OCI-LY1 (cell line): ENCODE measurements at regions not wholly inside any gene's neighbourhood (a gene's known extent, or its start where the extent isn't known, plus 50 kb on each side); places are given as distances from the start of the nearest gene placed in this dataset.

Experiments
- H2AFZ ChIP-seq: fragments of 200-600 bp; sonication (generic), shearing (Covaris generic); 2 replicates; pipeline ENCODE4 v1.6.0; 2014; ENCODE audit warnings: antibody characterized with exemption, mild to moderate bottlenecking, low read length
- H3F3A ChIP-seq: fragments of 200-600 bp; sonication (generic), shearing (Covaris generic); 2 replicates; pipeline ENCODE4 v1.6.0; 2014; ENCODE audit warnings: mild to moderate bottlenecking, antibody characterized with exemption, low read length, moderate library complexity; ENCODE audit not compliant: insufficient read depth
- H3K27ac ChIP-seq: fragments of 200-600 bp; sonication (generic); 2 replicates; pipeline ENCODE4 v1.5.1; 2014; ENCODE audit warnings: low read length, mixed run types, mild to moderate bottlenecking, low read depth; ENCODE audit not compliant: poor library complexity, severe bottlenecking
- H3K27me3 ChIP-seq: fragments of 200-600 bp; sonication (generic); 2 replicates; pipeline ENCODE4 v1.6.0; 2014; ENCODE audit warnings: antibody characterized with exemption, mild to moderate bottlenecking, low read length, moderate library complexity; ENCODE audit not compliant: insufficient read depth
- H3K36me3 ChIP-seq: fragments of 200-600 bp; sonication (generic); 2 replicates; pipeline ENCODE4 v1.6.1; 2014; ENCODE audit warnings: mild to moderate bottlenecking, antibody characterized with exemption, low read length, moderate library complexity, mixed read lengths; ENCODE audit not compliant: insufficient read depth
- H3K4me1 ChIP-seq: fragments of 200-600 bp; sonication (generic); 2 replicates; pipeline ENCODE4 v1.5.1; 2014; ENCODE audit warnings: mild to moderate bottlenecking, low read length, moderate library complexity; ENCODE audit not compliant: insufficient read depth, severe bottlenecking
- H3K4me2 ChIP-seq: fragments of 200-600 bp; sonication (generic), shearing (Covaris generic); 2 replicates; pipeline ENCODE4 v1.6.1; 2014; ENCODE audit warnings: low read length
- H3K4me3 ChIP-seq: fragments of 200-600 bp; sonication (generic); 2 replicates; pipeline ENCODE4 v1.5.1; 2014; ENCODE audit warnings: low read length, low read depth, mild to moderate bottlenecking, mixed read lengths; ENCODE audit not compliant: poor library complexity, severe bottlenecking
- H3K79me2 ChIP-seq: fragments of 200-600 bp; shearing (Covaris generic); 2 replicates; pipeline ENCODE4 v1.6.1; 2016; ENCODE audit warnings: mixed run types, low read length, mixed read lengths; ENCODE audit not compliant: insufficient read depth
- H3K9ac ChIP-seq: fragments of 200-600 bp; sonication (generic), shearing (Covaris generic); 2 replicates; pipeline ENCODE4 v1.6.1; 2014; ENCODE audit warnings: mild to moderate bottlenecking, low read length, mixed read lengths
- H3K9me2 ChIP-seq: fragments of 200-600 bp; sonication (generic), shearing (Covaris generic); 2 replicates; pipeline ENCODE4 v1.6.1; 2014; ENCODE audit warnings: low read depth, mild to moderate bottlenecking, low read length, mixed read lengths
- H3K9me3 ChIP-seq: fragments of 200-600 bp; shearing (Covaris generic); 2 replicates; pipeline ENCODE4 v1.6.1; 2014; ENCODE audit warnings: low read length, mixed read lengths
- H4K20me1 ChIP-seq: fragments of 200-600 bp; sonication (generic), shearing (Covaris generic); 2 replicates; pipeline ENCODE4 v1.6.0; 2016; ENCODE audit warnings: mild to moderate bottlenecking, low read length; ENCODE audit not compliant: insufficient read depth
- CTCF ChIP-seq: fragments of 200-600 bp; sonication (generic), shearing (Covaris generic); IDR thresholded peaks from 2 replicates; pipeline ENCODE4 v1.5.1; 2017; ENCODE audit warnings: mild to moderate bottlenecking, antibody characterized with exemption, low read length, moderate library complexity, mixed read lengths
- EZH2 ChIP-seq: fragments of 200-600 bp; sonication (generic), shearing (Covaris generic); IDR thresholded peaks from 2 replicates; pipeline ENCODE4 v1.8.0; 2017; ENCODE audit warnings: borderline replicate concordance, mixed run types, mild to moderate bottlenecking, antibody characterized with exemption, low read length, moderate library complexity, mixed read lengths

- peaks cover 12% of the 10 kb centered on the region; the same call in 1 of the 2 replicates for H3K36me3 ChIP-seq
- H3K4me3 ChIP-seq: no peak overlapping the region
- H3F3A ChIP-seq: 0 out of 2 replicates have a peak, but pooled peaks cover 4% of the 10 kb centered on the region
- no peaks in the 10 kb centered on the region for H3K27me3 ChIP-seq
- H3K9me3 ChIP-seq: no peaks in the 10 kb centered on the region
- no peak overlapping the region for H3K4me2 ChIP-seq
- no peak for TF ChIP-seq CTCF
- TF ChIP-seq EZH2: no peak
- H3K27ac ChIP-seq: peak overlapping the region; percentile 3
- no peaks in the 10 kb centered on the region for H3K79me2 ChIP-seq
- peaks cover 22% of the 10 kb centered on the region for H3K4me1 ChIP-seq
- no peak overlapping the region for H2AFZ ChIP-seq
- H4K20me1 ChIP-seq: no peaks in the 10 kb centered on the region
- H3K9ac ChIP-seq: no peak overlapping the region
- no peaks in the 10 kb centered on the region for H3K9me2 ChIP-seq
These were observed 319.4 kb downstream of the TMEM121 start for GRCh38 chr14:105845725-105846309.

DNA sequence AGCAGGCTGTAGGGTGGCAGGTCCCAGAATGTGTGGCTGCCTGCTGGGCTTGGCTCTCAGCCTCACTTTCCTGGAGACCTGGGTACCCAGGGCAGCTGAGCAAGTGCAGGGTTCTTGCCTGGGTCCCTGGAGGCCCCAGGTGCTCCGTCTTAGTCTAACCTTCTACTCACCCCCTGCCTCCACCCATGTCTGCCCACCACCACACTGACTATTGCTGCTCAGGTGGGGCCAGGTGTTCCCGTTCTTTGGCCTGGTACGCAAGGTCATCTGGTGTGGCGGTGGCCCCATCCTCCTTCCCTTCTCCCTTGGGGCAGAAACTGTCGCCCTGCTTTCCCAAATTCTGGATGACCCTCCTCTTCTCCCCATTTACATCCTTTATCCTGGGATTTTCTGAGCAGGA, 319.9 kb downstream of the TMEM121 start:
- peaks cover 5% of the 10 kb centered on the region for H3F3A ChIP-seq

DNA sequence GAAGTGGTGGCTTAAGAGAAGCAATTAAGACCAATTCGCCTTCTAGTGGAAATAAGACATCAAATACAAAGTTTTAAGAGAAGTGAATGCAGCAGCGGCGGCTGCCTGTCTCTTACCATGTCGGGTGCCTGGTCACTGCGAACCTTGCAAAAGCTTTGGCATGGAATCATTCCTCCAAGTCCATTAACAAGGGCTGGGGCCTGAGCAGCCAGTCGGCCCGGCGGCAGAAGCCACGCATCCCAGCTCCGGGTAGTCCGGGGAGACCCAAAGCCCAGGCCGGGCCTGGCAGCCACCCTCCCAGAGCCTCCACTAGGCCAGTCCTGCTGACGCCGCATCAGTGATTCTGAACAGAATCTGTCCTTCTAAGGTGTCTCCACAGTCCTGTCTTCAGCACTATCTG, 321.0 kb downstream of the TMEM121 start:
- H4K20me1 ChIP-seq: no peaks in the 10 kb centered on the region
- H3K9me2 ChIP-seq: no peaks in the 10 kb centered on the region
- H3K79me2 ChIP-seq: no peaks in the 10 kb centered on the region
- peak overlapping the region; percentile 100 for H3K27ac ChIP-seq
- peaks cover 10% of the 10 kb centered on the region for H3F3A ChIP-seq
- no peak overlapping the region for H3K9ac ChIP-seq
- peaks cover 27% of the 10 kb centered on the region; the same call in 1 of the 2 replicates for H3K36me3 ChIP-seq
- TF ChIP-seq CTCF (no peak), EZH2 (no peak)
- peaks cover 29% of the 10 kb centered on the region for H3K4me1 ChIP-seq
- H3K9me3 ChIP-seq: no peaks in the 10 kb centered on the region
- no peak overlapping the region for H3K4me3 ChIP-seq
- H2AFZ ChIP-seq: no peak overlapping the region
- H3K4me2 ChIP-seq: no peak overlapping the region
- no peaks in the 10 kb centered on the region for H3K27me3 ChIP-seq

More for the DNA sequence above, 319.9 kb downstream of the TMEM121 start:
- no peaks in the 10 kb centered on the region for H3K27me3 ChIP-seq
- peaks cover 22% of the 10 kb centered on the region for H3K4me1 ChIP-seq
- no peak overlapping the region for H3K4me3 ChIP-seq
- peak overlapping the region; percentile 3 for H3K27ac ChIP-seq
- peaks cover 16% of the 10 kb centered on the region; the same call in 1 of the 2 replicates for H3K36me3 ChIP-seq
- H3K9me3 ChIP-seq: no peaks in the 10 kb centered on the region
- no peak overlapping the region; the same call in 1 of the 2 replicates for H3K9ac ChIP-seq
- H3K79me2 ChIP-seq: no peaks in the 10 kb centered on the region
- H3K9me2 ChIP-seq: no peaks in the 10 kb centered on the region
- H4K20me1 ChIP-seq: no peaks in the 10 kb centered on the region
- peak overlapping the region; percentile 23; the same call in 1 of the 2 replicates for H3K4me2 ChIP-seq
- TF ChIP-seq CTCF (no peak), EZH2 (no peak)
- H2AFZ ChIP-seq: no peak overlapping the region
